Kidney epithelial cell (primary cell): ENCODE measurements at regions not wholly inside any gene's neighbourhood (a gene's known extent, or its start where the extent isn't known, plus 50 kb on each side); places are given as distances from the start of the nearest gene placed in this dataset.

ENCODE experiments used
- DNase-seq: peaks from one replicate; pipeline ENCODE4 v3.0.0-alpha.2; 2010; ENCODE audit warnings: low read depth
- H3K27me3 ChIP-seq: 2 replicates; pipeline ENCODE4 v1.6.0; 2011; ENCODE audit warnings: low read length; ENCODE audit not compliant: control insufficient read depth, insufficient read depth
- H3K36me3 ChIP-seq: 2 replicates; pipeline ENCODE4 v1.5.1; 2011; ENCODE audit warnings: low read length; ENCODE audit not compliant: control insufficient read depth, insufficient read depth
- H3K4me3 ChIP-seq: 2 replicates; pipeline ENCODE4 v1.5.1; 2011; ENCODE audit warnings: low read depth, mild to moderate bottlenecking, control low read depth, low read length
- CTCF ChIP-seq: IDR thresholded peaks from 2 replicates; pipeline ENCODE4 v1.5.1; 2011; ENCODE audit warnings: mild to moderate bottlenecking, moderate library complexity, low read length, control low read depth, inconsistent platforms; ENCODE audit not compliant: insufficient read depth, poor library complexity, severe bottlenecking

DNA sequence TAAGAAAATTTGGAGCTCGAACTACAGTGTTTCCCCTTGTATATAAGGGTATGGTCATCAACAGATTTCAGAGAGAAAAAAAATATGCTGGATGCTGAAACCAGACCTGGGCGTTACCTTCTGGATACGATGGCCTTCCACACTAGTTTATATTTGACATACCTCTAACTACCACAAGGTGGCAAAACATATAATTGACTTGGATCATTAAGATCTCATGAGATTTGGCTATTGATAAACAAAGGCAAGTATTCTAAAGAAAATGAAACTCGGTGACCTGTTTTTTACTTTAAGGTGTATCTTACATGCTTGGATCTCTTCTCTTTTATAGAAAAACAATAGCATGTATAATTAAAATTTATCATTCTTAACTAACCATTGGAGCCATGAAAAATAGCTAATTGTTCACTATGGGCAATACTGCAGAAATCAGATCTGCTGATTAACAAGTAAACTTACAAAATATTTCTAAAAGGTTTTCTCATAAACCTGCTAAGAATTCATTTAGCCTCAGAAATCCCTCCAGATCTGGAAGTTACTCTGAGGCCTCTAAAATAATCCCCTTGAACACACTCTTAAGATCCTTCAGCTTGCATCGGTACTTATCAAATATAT is 300.6 kb upstream of the KCNH8 start:
- no peaks in the 10 kb centered on the region for H3K27me3 ChIP-seq
- no peak for DNase-seq
- TF ChIP-seq CTCF, result peak; percentile 28
- no peaks in the 10 kb centered on the region for H3K36me3 ChIP-seq
- no peak overlapping the region for H3K4me3 ChIP-seq

DNA sequence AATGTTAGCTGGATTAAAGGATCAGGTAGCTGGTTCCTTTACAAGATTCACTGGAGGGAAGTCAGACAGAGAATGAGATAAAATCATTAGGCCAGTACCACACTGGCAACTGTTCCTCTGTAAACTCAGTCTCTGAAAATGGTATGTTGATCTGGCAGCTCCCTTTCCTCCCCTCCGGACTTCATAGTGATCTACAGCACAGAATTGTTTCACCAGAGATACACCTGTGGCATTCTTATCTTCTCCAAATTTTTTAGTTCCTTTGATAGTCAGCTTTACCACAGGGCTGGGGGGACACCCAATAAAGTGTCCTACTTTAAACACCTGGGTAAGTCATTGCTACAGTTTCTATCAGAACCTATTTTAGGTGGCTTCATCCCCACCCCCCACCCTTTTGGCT is 304.3 kb upstream of the KCNH8 start:
- no peaks in the 10 kb centered on the region for H3K36me3 ChIP-seq
- no peaks in the 10 kb centered on the region for H3K27me3 ChIP-seq
- TF ChIP-seq CTCF, result no peak
- no peak for DNase-seq
- no peak overlapping the region for H3K4me3 ChIP-seq

- no peak overlapping the region for H3K4me3 ChIP-seq
- no peak for TF ChIP-seq CTCF
- DNase-seq, result no peak
- H3K27me3 ChIP-seq, result no peaks in the 10 kb centered on the region
- no peaks in the 10 kb centered on the region for H3K36me3 ChIP-seq
These were observed 305.1 kb upstream of the KCNH8 start for GRCh38 chr3:18843188-18843587.

- no peak for DNase-seq
- no peak overlapping the region for H3K4me3 ChIP-seq
- no peaks in the 10 kb centered on the region for H3K36me3 ChIP-seq
- H3K27me3 ChIP-seq, result no peaks in the 10 kb centered on the region
- no peak for TF ChIP-seq CTCF
These were observed 306.6 kb upstream of the KCNH8 start for GRCh38 chr3:18841422-18842343.

- Histone ChIP-seq H3K4me3 (no peak overlapping the region), H3K36me3 (no peaks in the 10 kb centered on the region), H3K27me3 (no peaks in the 10 kb centered on the region)
- no peak for TF ChIP-seq CTCF
- no peak for DNase-seq
These were observed 307.7 kb upstream of the KCNH8 start for GRCh38 chr3:18840535-18841137.
